ENCODE measurements at regions not wholly inside any gene's neighbourhood (a gene's known extent, or its start where the extent isn't known, plus 50 kb on each side); places are given as distances from the start of the nearest gene placed in this dataset.
A peak's percentile ranks its signal among the peaks of the same experiment; 100 is the strongest.

GRCh38 chr5:116650544-116650943, 75.9 kb upstream of the SEMA6A start:
- no peak for DNase-seq (ENCODE audit: low read depth in 1 of 2, low spot score in 1 of 2)
- H3K27ac ChIP-seq = no peak overlapping the region
- 50% methylated on average over 7 of the region's 7 CpGs for WGBS (ENCODE audit: missing lambda C conversion rate)

GRCh38 chr5:116646611-116647289, 72.1 kb upstream of the SEMA6A start:
- H3K4me2 ChIP-seq = no peak overlapping the region
- H3K9me3 ChIP-seq = no peaks in the 10 kb centered on the region
- FAIRE-seq = no peak
- ATAC-seq = peak in 1 of 2 experiments; percentile 30; a peak in 1 of 6 replicates
- H3K4me1 ChIP-seq = no peaks in the 10 kb centered on the region
- CTCF ChIA-PET = no interaction called here
- no peak overlapping the region for H3K27ac ChIP-seq
- 21% methylated on average over 10 of the region's 10 CpGs for WGBS (ENCODE audit: missing lambda C conversion rate)
- H3K4me3 ChIP-seq = no peak overlapping the region
- DNase-seq (ENCODE audit: low read depth in 1 of 2, low spot score in 1 of 2) = no peak
- POLR2A ChIA-PET = no interaction called here
- TF ChIP-seq MAX (IDR thresholded peaks at IDR 0.05) = no peak
- TF ChIP-seq ZC3H11A (IDR thresholded peaks at IDR 0.05) = no peak
- no peak for TF ChIP-seq PHF8 (IDR thresholded peaks at IDR 0.05; ENCODE audit: borderline replicate concordance, low read depth)
- TF ChIP-seq CBX8 (IDR thresholded peaks at IDR 0.05) = no peak
- no peak for TF ChIP-seq FOSL2 (IDR thresholded peaks at IDR 0.05)
- no peak for TF ChIP-seq FOSL2 (CRISPR knock-in tag; IDR thresholded peaks at IDR 0.05)
- TF ChIP-seq KDM1A (IDR thresholded peaks at IDR 0.05; ENCODE audit: low read depth) = no peak
- TF ChIP-seq RAD21 (conservative IDR thresholded peaks at IDR 0.05 in 1 of 2, IDR thresholded peaks at IDR 0.05 in 1 of 2) = no peak
- no peak for TF ChIP-seq ELK1 (IDR thresholded peaks at IDR 0.05; ENCODE audit: low read depth, low read length)
- TF ChIP-seq POLR2AphosphoS2 (conservative IDR thresholded peaks at IDR 0.05; ENCODE audit: low read length) = no peak
- TF ChIP-seq MAFK (IDR thresholded peaks at IDR 0.05; ENCODE audit: partially characterized antibody) = no peak
- TF ChIP-seq BHLHE40 (IDR thresholded peaks at IDR 0.05; ENCODE audit: low read depth, low read length) = no peak
- TF ChIP-seq MYC (IDR thresholded peaks at IDR 0.05; ENCODE audit: borderline replicate concordance, low read length) = no peak
- no peak for TF ChIP-seq NFE2L2 (conservative IDR thresholded peaks at IDR 0.05; ENCODE audit: low read length)
- TF ChIP-seq ZSCAN20 (CRISPR knock-in tag; IDR thresholded peaks at IDR 0.05) = no peak

More at GRCh38 chr5:116650544-116650943, 75.9 kb upstream of the SEMA6A start:
- H3K9me3 ChIP-seq = no peaks in the 10 kb centered on the region
- no peak overlapping the region for H3K4me3 ChIP-seq
- ChIA-PET CTCF (no interaction called here), POLR2A (no interaction called here)
- no peak for TF ChIP-seq FOSL2 (IDR thresholded peaks at IDR 0.05)
- no peak for TF ChIP-seq FOSL2 (CRISPR knock-in tag; IDR thresholded peaks at IDR 0.05)
- TF ChIP-seq BHLHE40 (IDR thresholded peaks at IDR 0.05; ENCODE audit: low read depth, low read length) = no peak
- no peak for TF ChIP-seq GATA3 (IDR thresholded peaks at IDR 0.05; ENCODE audit: borderline replicate concordance)
- no peak for TF ChIP-seq RAD21 (conservative IDR thresholded peaks at IDR 0.05 in 1 of 2, IDR thresholded peaks at IDR 0.05 in 1 of 2)
- no peak for TF ChIP-seq JUN (IDR thresholded peaks at IDR 0.05)
- TF ChIP-seq MYC (IDR thresholded peaks at IDR 0.05; ENCODE audit: borderline replicate concordance, low read length) = no peak
- no peak for TF ChIP-seq HES2 (IDR thresholded peaks at IDR 0.05)
- no peak for TF ChIP-seq RARB (CRISPR knock-in tag; IDR thresholded peaks at IDR 0.05)
- TF ChIP-seq CBX2 (IDR thresholded peaks at IDR 0.05; ENCODE audit: borderline replicate concordance, low read depth) = no peak
- FAIRE-seq (no peak), ATAC-seq (no peak)
- no peak overlapping the region for H3K4me2 ChIP-seq
- H3K4me1 ChIP-seq = no peaks in the 10 kb centered on the region

GRCh38 chr5:116645627-116646026, 71.0 kb upstream of the SEMA6A start:
- Histone ChIP-seq H3K4me2 (no peak overlapping the region), H3K4me3 (no peak overlapping the region), H3K27ac (no peak overlapping the region), H3K4me1 (no peaks in the 10 kb centered on the region), H3K9me3 (no peaks in the 10 kb centered on the region)
- WGBS (ENCODE audit: missing lambda C conversion rate) = 6% methylated on average over 1 of the region's 1 CpG
- FAIRE-seq (no peak), ATAC-seq (no peak), DNase-seq (ENCODE audit: low read depth in 1 of 2, low spot score in 1 of 2) (no peak)
- CTCF ChIA-PET = no interaction called here
- POLR2A ChIA-PET = no interaction called here
- no peak for TF ChIP-seq PBX3 (IDR thresholded peaks at IDR 0.05)
- TF ChIP-seq FOSB (CRISPR knock-in tag; IDR thresholded peaks at IDR 0.05) = no peak
- TF ChIP-seq JUNB (IDR thresholded peaks at IDR 0.05) = no peak
- TF ChIP-seq MAFK (IDR thresholded peaks at IDR 0.05; ENCODE audit: partially characterized antibody) = no peak
- no peak for TF ChIP-seq ESRRA (IDR thresholded peaks at IDR 0.05; ENCODE audit: borderline replicate concordance, low read length)
- no peak for TF ChIP-seq CTCF (IDR thresholded peaks at IDR 0.05)
- no peak for TF ChIP-seq ELK1 (IDR thresholded peaks at IDR 0.05; ENCODE audit: low read depth, low read length)
- no peak for TF ChIP-seq HOXB13 (CRISPR knock-in tag; IDR thresholded peaks at IDR 0.05; ENCODE audit: low read depth)
- no peak for TF ChIP-seq TP53 (CRISPR knock-in tag; IDR thresholded peaks at IDR 0.05)
- TF ChIP-seq NPAS2 (CRISPR knock-in tag; IDR thresholded peaks at IDR 0.05; ENCODE audit: borderline replicate concordance) = no peak
- no peak for TF ChIP-seq ZFP36 (IDR thresholded peaks at IDR 0.05; ENCODE audit: borderline replicate concordance, partially characterized antibody)
